ENCODE measurements at regions not wholly inside any gene's neighbourhood (a gene's known extent, or its start where the extent isn't known, plus 50 kb on each side); places are given as distances from the start of the nearest gene placed in this dataset.

DNA sequence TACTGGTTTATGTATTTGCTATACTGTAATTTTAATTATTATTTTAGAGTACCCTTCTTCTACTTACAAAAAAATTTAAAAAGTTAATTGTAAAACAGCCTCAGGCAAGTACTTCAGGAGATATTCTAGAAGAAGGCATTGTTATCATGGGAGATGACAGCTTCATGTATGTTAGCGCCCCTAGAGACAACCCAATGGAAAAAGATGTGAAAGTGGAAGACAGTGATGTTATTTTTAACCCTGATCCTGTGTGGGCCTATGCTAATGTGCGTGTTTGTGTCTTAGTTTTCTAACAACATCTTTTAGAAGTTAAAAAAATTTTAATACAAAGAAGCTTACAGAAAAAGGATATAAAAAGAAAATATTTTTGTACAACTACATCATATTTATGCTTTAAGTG is 205.0 kb downstream of the FAM76B start:
- Histone ChIP-seq H4K20me1 (ENCODE audit: insufficient read depth, poor library complexity, severe bottlenecking) (no peaks in the 10 kb centered on the region), H3K9me2 (replicated peaks; ENCODE audit: insufficient read depth) (no peaks in the 10 kb centered on the region), H3K4me1 (ENCODE audit: insufficient read depth) (no peaks in the 10 kb centered on the region), H2AFZ (no peak overlapping the region), H3K4me3 (no peak overlapping the region), H3K27ac (no peak overlapping the region), H3K36me3 (replicated peaks; ENCODE audit: insufficient read depth, low read depth) (no peaks in the 10 kb centered on the region), H3K4me2 (no peak overlapping the region), H3K27me3 (no peaks in the 10 kb centered on the region), H3K9me3 (ENCODE audit: low read depth) (no peaks in the 10 kb centered on the region), H3K79me2 (no peaks in the 10 kb centered on the region)
- no peak for TF ChIP-seq EZH2 (IDR thresholded peaks at IDR 0.05; ENCODE audit: borderline replicate concordance)
- TF ChIP-seq, protein P1, sequence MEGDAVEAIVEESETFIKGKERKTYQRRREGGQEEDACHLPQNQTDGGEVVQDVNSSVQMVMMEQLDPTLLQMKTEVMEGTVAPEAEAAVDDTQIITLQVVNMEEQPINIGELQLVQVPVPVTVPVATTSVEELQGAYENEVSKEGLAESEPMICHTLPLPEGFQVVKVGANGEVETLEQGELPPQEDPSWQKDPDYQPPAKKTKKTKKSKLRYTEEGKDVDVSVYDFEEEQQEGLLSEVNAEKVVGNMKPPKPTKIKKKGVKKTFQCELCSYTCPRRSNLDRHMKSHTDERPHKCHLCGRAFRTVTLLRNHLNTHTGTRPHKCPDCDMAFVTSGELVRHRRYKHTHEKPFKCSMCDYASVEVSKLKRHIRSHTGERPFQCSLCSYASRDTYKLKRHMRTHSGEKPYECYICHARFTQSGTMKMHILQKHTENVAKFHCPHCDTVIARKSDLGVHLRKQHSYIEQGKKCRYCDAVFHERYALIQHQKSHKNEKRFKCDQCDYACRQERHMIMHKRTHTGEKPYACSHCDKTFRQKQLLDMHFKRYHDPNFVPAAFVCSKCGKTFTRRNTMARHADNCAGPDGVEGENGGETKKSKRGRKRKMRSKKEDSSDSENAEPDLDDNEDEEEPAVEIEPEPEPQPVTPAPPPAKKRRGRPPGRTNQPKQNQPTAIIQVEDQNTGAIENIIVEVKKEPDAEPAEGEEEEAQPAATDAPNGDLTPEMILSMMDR (IDR thresholded peaks at IDR 0.05; ENCODE audit: poor library complexity), result no peak
- no peak for TF ChIP-seq EZH2phosphoT487 (IDR thresholded peaks at IDR 0.05; ENCODE audit: low read depth, severe bottlenecking, unreplicated experiment)
- no peak for DNase-seq (ENCODE audit: low spot score)
- 90% methylated on average over 2 of the region's 2 CpGs for WGBS (ENCODE audit: low lambda C conversion rate, missing lambda C conversion rate)

DNA sequence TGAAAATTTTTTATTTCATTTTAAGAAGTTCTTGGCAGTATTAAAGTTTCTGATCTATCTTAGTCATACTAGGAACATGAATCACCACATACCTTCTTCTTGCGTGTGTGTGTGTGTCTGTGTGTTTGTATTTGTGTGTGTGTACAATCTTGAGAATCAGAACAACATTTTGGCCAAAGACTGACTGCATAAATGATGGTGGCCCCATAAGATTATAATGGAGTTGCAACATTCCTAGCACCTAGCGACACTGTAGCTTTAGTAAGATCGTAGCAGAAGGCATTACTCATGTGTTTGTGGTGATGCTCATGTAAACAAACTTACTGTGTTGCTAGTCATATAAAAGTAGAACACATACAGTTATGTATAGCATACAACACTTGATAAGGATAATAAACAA is 205.4 kb downstream of the FAM76B start:
- 79% methylated on average over 3 of the region's 3 CpGs for WGBS (ENCODE audit: low lambda C conversion rate, missing lambda C conversion rate)
- TF ChIP-seq, protein P1 (IDR thresholded peaks at IDR 0.05; ENCODE audit: poor library complexity), result no peak
- TF ChIP-seq EZH2 (IDR thresholded peaks at IDR 0.05; ENCODE audit: borderline replicate concordance) (no peak), EZH2phosphoT487 (IDR thresholded peaks at IDR 0.05; ENCODE audit: low read depth, severe bottlenecking, unreplicated experiment) (no peak)
- no peak overlapping the region for H3K4me2 ChIP-seq
- no peaks in the 10 kb centered on the region for H4K20me1 ChIP-seq (ENCODE audit: insufficient read depth, poor library complexity, severe bottlenecking)
- no peaks in the 10 kb centered on the region for H3K36me3 ChIP-seq (replicated peaks; ENCODE audit: insufficient read depth, low read depth)
- no peaks in the 10 kb centered on the region for H3K9me3 ChIP-seq (ENCODE audit: low read depth)
- H3K4me3 ChIP-seq, result no peak overlapping the region
- no peaks in the 10 kb centered on the region for H3K9me2 ChIP-seq (replicated peaks; ENCODE audit: insufficient read depth)
- no peaks in the 10 kb centered on the region for H3K4me1 ChIP-seq (ENCODE audit: insufficient read depth)
- H3K27me3 ChIP-seq, result no peaks in the 10 kb centered on the region
- no peak overlapping the region for H3K27ac ChIP-seq
- no peak for DNase-seq (ENCODE audit: low spot score)
- H3K79me2 ChIP-seq, result no peaks in the 10 kb centered on the region
- no peak overlapping the region for H2AFZ ChIP-seq

DNA sequence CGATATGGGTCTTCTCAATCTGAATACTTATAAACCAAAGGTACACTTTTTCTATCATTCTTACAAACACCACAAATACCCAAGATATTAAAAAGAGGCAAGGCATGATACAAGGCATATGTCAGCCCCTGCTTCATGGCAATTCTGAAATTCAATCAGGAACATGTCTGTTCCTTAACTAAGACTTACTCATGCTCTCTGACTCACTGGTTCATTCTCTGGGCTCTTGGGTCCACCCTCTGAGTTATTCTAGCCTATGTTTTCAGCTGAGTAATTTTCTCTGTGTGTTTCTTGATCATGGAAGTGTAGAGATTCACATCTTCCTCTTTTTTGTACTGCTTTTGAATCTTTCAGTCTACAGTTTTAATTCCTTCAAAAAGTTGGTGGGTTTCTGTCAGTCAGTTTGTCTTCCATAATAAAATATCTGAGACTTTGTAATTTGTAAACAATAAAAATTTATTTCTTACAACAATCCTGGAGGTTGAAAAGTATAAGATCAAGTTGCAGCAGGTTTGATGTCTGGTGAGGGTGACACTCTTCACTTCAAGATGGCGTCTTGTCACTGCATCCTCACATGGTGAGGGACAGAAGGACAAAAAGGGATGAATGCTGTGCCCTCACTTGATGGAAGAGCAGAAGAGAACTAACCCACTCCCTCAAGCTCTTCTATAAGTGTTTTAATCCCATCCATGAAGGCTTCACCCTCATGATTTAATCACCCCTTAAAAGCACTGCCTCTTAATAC is 211.7 kb downstream of the FAM76B start:
- no peaks in the 10 kb centered on the region for H3K36me3 ChIP-seq (replicated peaks; ENCODE audit: insufficient read depth, low read depth)
- H3K4me1 ChIP-seq (ENCODE audit: insufficient read depth), result no peaks in the 10 kb centered on the region
- TF ChIP-seq, protein P1 (IDR thresholded peaks at IDR 0.05; ENCODE audit: poor library complexity), result no peak
- TF ChIP-seq EZH2 (IDR thresholded peaks at IDR 0.05; ENCODE audit: borderline replicate concordance) (no peak), EZH2phosphoT487 (IDR thresholded peaks at IDR 0.05; ENCODE audit: low read depth, severe bottlenecking, unreplicated experiment) (no peak)
- H3K4me2 ChIP-seq, result no peak overlapping the region
- no peak overlapping the region for H3K27ac ChIP-seq
- no peaks in the 10 kb centered on the region for H4K20me1 ChIP-seq (ENCODE audit: insufficient read depth, poor library complexity, severe bottlenecking)
- no peak overlapping the region for H2AFZ ChIP-seq
- no peak for DNase-seq (ENCODE audit: low spot score)
- WGBS (ENCODE audit: low lambda C conversion rate, missing lambda C conversion rate), result 98% methylated on average over 2 of the region's 2 CpGs
- no peak overlapping the region for H3K4me3 ChIP-seq
- H3K27me3 ChIP-seq, result no peaks in the 10 kb centered on the region
- no peaks in the 10 kb centered on the region for H3K79me2 ChIP-seq
- H3K9me2 ChIP-seq (replicated peaks; ENCODE audit: insufficient read depth), result no peaks in the 10 kb centered on the region
- H3K9me3 ChIP-seq (ENCODE audit: low read depth), result no peaks in the 10 kb centered on the region
